Transverse colon (tissue), 4 donors: ENCODE measurements at regions not wholly inside any gene's neighbourhood (a gene's known extent, or its start where the extent isn't known, plus 50 kb on each side); places are given as distances from the start of the nearest gene placed in this dataset.

ENCODE experiments used
- DNase-seq: peaks from one replicate; pipeline ENCODE4 v3.0.0-alpha.2; 2019
- H3K27ac ChIP-seq, 4 donors: fragments of 200-600 bp; sonication (generic); 2 replicates each; pipeline ENCODE4 v1.5.1; 2016 to 2018; ENCODE audit warnings: inconsistent platforms in 4 of 4
- H3K27me3 ChIP-seq: fragments of 200-600 bp; sonication (generic); 2 replicates; pipeline ENCODE4 v1.5.1; 2017; ENCODE audit warnings: inconsistent platforms
- H3K36me3 ChIP-seq, 4 donors: fragments of 200-600 bp; sonication (generic); 2 replicates each; pipeline ENCODE4 v1.5.1; 2017 to 2019; ENCODE audit warnings: inconsistent platforms in 4 of 4
- H3K4me1 ChIP-seq, 4 donors: fragments of 200-600 bp; sonication (generic); 2 replicates each; pipeline ENCODE4 v1.5.1; 2017 to 2020; ENCODE audit warnings: inconsistent platforms in 4 of 4
- H3K4me3 ChIP-seq, 4 donors: fragments of 200-600 bp; sonication (generic); 1 replicate in 1 of 4; 2 replicates in 3 of 4; pipeline versions ENCODE4 v1.5.1 to v1.6.1; 2017 to 2019; ENCODE audit warnings: inconsistent platforms in 4 of 4
- H3K9me3 ChIP-seq, 2 donors: fragments of 200-600 bp; sonication (generic); 2 replicates each; pipeline ENCODE4 v1.5.1; 2017 to 2019; ENCODE audit warnings: inconsistent platforms in 2 of 2
- CTCF ChIP-seq, 5 experiments: fragments of 200-600 bp in 3 of 5; fragments of 450-650 bp in 2 of 5; sonication (generic) in 3 of 5; IDR thresholded peaks; 1 replicate in 2 of 5; 2 replicates in 3 of 5; pipeline ENCODE4 v1.5.1; 2016 to 2017; ENCODE audit warnings: antibody characterized with exemption in 5 of 5, inconsistent platforms in 3 of 5, mild to moderate bottlenecking in 2 of 5, moderate library complexity in 1 of 5
- EP300 ChIP-seq: sonication (generic); formaldehyde crosslinking; IDR thresholded peaks from one replicate; pipeline ENCODE4 v1.6.1; 2017; ENCODE audit warnings: antibody characterized with exemption, low read depth
- POLR2A ChIP-seq: fragments of 450-650 bp; IDR thresholded peaks from one replicate; pipeline ENCODE4 v1.6.1; 2016; ENCODE audit warnings: antibody characterized with exemption, mild to moderate bottlenecking, moderate library complexity
- POLR2AphosphoS5 ChIP-seq, 3 donors: sonication (generic); formaldehyde crosslinking; IDR thresholded peaks; one replicate each; pipeline ENCODE4 v1.6.1; 2016; ENCODE audit warnings: antibody characterized with exemption in 3 of 3
- WGBS, 2 donors: methylation state at CpG; one replicate each; pipeline ENCODE4 v1.1.5; 2018; ENCODE audit warnings: low coverage in 1 of 2; 5-methylcytosine and 5-hydroxymethylcytosine counted together
- in situ Hi-C, 4 donors: fragments of 200-750 bp; cut with MboI; loops; one replicate each; pipeline versions ENCODE4 v1.15.0 to v1.15.1; 2017; ENCODE audit warnings: low sequenced_read_pairs in 3 of 4, low pct_ligation_motif_present in 1 of 4, low pct_unique_long_range_greater_than_20kb in 1 of 4
- intact Hi-C: fragments of 100-400 bp; cut with DNase I; formaldehyde crosslinking; loops from one replicate; pipeline ENCODE4 v1.15.1; 2023; ENCODE audit warnings: low total_unique reads

DNA sequence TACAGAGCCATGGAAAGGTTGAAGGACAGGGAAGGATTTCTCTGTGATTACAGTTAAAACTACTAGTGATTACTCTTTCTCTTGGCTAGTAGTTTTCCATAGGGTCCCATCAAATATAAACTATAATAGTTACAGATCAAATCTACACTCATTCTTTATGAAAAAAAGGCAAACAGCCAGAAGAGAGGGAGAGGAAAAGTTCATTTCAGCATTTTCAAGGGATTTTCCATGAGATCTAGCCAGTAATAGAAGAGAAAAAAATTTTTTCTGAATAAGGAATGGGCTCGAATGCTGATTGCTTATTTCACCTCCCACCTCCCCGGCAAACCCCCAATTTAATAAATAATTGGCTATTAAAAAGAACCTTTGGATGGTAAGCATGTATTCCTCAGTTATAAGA lies 74.8 kb upstream of the BLID start:
- Histone ChIP-seq H3K4me3 (no peak overlapping the region), H3K27me3 (no peaks in the 10 kb centered on the region), H3K27ac (peak overlapping the region in 1 of 4 donors; percentile 10), H3K36me3 (no peaks in the 10 kb centered on the region), H3K9me3 (no peaks in the 10 kb centered on the region), H3K4me1 (no peaks in the 10 kb centered on the region)
- no peak for DNase-seq
- WGBS, 2 donors, result 25 to 81% methylated on average over 2 of the region's 2 CpGs
- TF ChIP-seq POLR2AphosphoS5 (IDR thresholded peaks at IDR 0.05) (no peak), CTCF (IDR thresholded peaks at IDR 0.05) (no peak), POLR2A (no peak)
- in situ Hi-C loops (no loop called here), intact Hi-C loops (no loop called here)

DNA sequence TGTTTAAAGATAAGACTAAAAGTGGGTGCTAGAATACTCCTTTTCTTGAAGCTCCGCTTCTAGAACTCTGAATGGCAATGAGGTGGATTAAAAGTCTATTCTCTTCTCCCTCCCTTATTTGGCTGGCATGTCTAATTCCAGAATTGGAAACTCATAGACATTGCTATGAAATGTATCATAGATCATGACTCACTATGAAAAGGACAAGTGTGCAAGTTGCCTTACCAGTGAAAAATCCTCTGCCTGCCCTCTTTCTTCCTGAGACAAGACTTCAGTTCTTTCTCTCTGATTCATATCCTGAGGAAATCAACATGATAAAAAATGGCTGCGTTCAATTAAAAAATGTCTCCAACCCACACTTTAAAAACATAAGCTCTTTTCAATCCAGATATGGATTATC lies 73.2 kb upstream of the BLID start:
- Histone ChIP-seq H3K4me1 (no peaks in the 10 kb centered on the region), H3K27ac (peak overlapping the region; percentile 48 to 74 (median 67)), H3K36me3 (no peaks in the 10 kb centered on the region), H3K4me3 (no peak overlapping the region), H3K27me3 (no peaks in the 10 kb centered on the region), H3K9me3 (no peaks in the 10 kb centered on the region)
- no peak for DNase-seq
- in situ Hi-C loops (no loop called here), intact Hi-C loops (no loop called here)
- TF ChIP-seq POLR2AphosphoS5 (IDR thresholded peaks at IDR 0.05) (peak in 2 of 3 donors; percentile 34 to 60), CTCF (IDR thresholded peaks at IDR 0.05) (no peak), EP300 (no peak), POLR2A (no peak)
- WGBS, 2 donors, result 60 to 71% methylated on average over 2 of the region's 2 CpGs

DNA sequence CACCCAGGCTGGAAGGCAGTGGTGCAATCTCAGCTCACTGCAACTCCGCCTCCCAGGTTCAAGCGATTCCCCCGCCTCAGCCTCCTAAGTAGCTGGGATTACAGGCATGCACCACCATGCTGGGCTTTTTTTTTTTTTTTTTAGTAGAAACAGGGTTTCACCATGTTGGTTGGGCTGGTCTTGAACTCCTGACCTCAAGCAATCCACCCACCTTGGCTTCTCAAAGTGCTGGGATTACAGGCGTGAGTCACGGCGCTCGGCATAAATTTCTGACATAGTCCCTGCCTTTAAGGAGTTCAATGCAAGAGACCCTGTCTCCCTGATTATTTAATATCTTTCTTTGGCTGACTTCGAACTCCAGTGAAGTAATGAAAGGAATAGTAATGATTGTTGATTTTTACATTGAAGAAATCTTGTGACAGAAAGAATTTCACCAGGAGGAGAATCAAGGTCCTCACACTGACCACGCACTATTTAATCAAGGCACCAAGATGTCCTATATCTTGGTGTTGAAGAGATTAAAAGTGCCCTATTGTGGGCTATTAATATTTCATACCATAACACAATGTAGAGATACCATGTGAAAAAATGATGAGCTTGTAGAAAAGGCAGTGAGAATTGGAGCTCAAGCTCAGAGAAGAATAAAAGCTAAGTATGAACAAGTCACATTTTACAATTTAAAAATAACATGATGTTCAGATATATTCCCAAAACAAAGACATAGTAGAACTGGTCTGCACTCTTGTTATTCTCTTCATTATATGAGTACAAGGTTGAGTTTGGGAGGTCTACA lies 71.6 kb upstream of the BLID start:
- H3K9me3 ChIP-seq, result no peaks in the 10 kb centered on the region
- intact Hi-C loops (no loop called here), in situ Hi-C loops (no loop called here)
- H3K4me3 ChIP-seq, result no peak overlapping the region
- 91 to 93% methylated on average over 6 to 9 of the region's 9 CpGs for WGBS, 2 donors
- no peaks in the 10 kb centered on the region for H3K36me3 ChIP-seq
- TF ChIP-seq POLR2AphosphoS5 (IDR thresholded peaks at IDR 0.05), result no peak
- no peak for TF ChIP-seq EP300
- no peak for TF ChIP-seq POLR2A
- no peak for TF ChIP-seq CTCF (IDR thresholded peaks at IDR 0.05)
- H3K4me1 ChIP-seq, result no peaks in the 10 kb centered on the region
- no peak overlapping the region for H3K27ac ChIP-seq
- H3K27me3 ChIP-seq, result no peaks in the 10 kb centered on the region
- DNase-seq, result no peak

DNA sequence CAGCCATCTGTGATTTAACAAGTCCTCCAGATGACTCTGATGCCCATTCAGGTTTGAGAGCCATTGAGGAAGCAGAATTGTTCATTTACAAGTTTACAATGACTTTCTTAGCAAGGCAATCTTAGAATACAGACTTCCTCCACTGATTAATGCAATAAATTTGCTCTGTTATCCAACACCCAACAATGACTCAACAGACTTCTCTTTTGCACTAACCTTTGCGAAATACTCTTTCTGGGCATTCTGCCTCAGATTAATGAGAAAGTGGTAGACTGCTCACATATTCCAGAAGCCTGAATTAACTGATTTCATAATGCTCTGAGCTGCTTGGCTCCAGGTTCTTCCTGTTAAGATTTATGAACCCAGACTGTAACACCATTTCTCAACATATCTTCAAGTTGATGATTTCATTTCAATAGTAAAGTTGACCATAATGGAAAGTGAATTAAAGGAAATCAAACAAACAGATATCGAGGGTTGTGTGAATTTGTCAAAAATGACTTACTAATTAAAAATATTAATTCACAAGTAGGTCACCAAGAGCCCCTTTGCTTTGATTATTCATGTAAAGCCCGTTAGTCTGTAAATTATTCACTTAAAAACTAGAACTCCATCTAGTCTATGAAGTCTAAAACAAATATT lies 70.5 kb upstream of the BLID start:
- Histone ChIP-seq H3K4me1 (no peaks in the 10 kb centered on the region), H3K36me3 (no peaks in the 10 kb centered on the region), H3K27ac (peak overlapping the region in 1 of 4 donors; percentile 11), H3K9me3 (no peaks in the 10 kb centered on the region), H3K4me3 (no peak overlapping the region), H3K27me3 (no peaks in the 10 kb centered on the region)
- 39 to 55% methylated on average over 3 of the region's 3 CpGs for WGBS, 2 donors
- TF ChIP-seq CTCF (IDR thresholded peaks at IDR 0.05) (no peak), POLR2A (no peak), POLR2AphosphoS5 (IDR thresholded peaks at IDR 0.05) (peak; percentile 23 to 68 (median 30))
- in situ Hi-C loops, result no loop called here
- no peak for DNase-seq
- intact Hi-C loops, result no loop called here
